Neural cell (in vitro differentiated cells): ENCODE measurements at regions not wholly inside any gene's neighbourhood (a gene's known extent, or its start where the extent isn't known, plus 50 kb on each side); places are given as distances from the start of the nearest gene placed in this dataset.

ENCODE experiments used
- H2AFZ ChIP-seq: fragments of 200-600, 300-800 bp; sonication (generic), shearing (Covaris generic); 2 replicates; pipeline ENCODE4 v1.6.0; 2014; ENCODE audit warnings: low read depth, mild to moderate bottlenecking, antibody characterized with exemption, low read length, moderate library complexity
- H3F3A ChIP-seq: fragments of 200-600 bp; shearing (Covaris generic); 2 replicates; pipeline ENCODE4 v1.6.1; 2016; ENCODE audit warnings: mild to moderate bottlenecking, moderate library complexity, mixed read lengths, antibody characterized with exemption, low read length; ENCODE audit not compliant: insufficient read depth, poor library complexity, severe bottlenecking
- H3K27ac ChIP-seq: fragments of 200-600, 300-800 bp; sonication (generic), shearing (Covaris generic); 2 replicates; pipeline ENCODE4 v1.5.1; 2014; ENCODE audit warnings: mild to moderate bottlenecking, low read length, moderate library complexity
- H3K27me3 ChIP-seq: fragments of 300-800, 200-600 bp; sonication (generic), shearing (Covaris generic); 2 replicates; pipeline ENCODE4 v1.6.0; 2014; ENCODE audit warnings: mild to moderate bottlenecking, low read depth, low read length, moderate library complexity; ENCODE audit not compliant: insufficient read depth
- H3K36me3 ChIP-seq: fragments of 300-800, 200-600 bp; sonication (generic), shearing (Covaris generic); 2 replicates; pipeline ENCODE4 v1.5.1; 2014; ENCODE audit warnings: mild to moderate bottlenecking, antibody characterized with exemption, low read length, moderate library complexity; ENCODE audit not compliant: insufficient read depth
- H3K4me2 ChIP-seq: fragments of 300-800, 200-600 bp; sonication (generic), shearing (Covaris generic); 2 replicates; pipeline ENCODE4 v1.6.0; 2014; ENCODE audit warnings: mild to moderate bottlenecking, low read length
- H3K4me3 ChIP-seq: fragments of 300-800, 200-600 bp; sonication (generic), shearing (Covaris generic); 2 replicates; pipeline ENCODE4 v1.5.1; 2014; ENCODE audit warnings: mild to moderate bottlenecking, low read length, moderate library complexity
- H3K79me2 ChIP-seq: fragments of 200-600 bp; shearing (Covaris generic); replicated peaks from 2 replicates; pipeline ENCODE4 v1.6.0; 2014; ENCODE audit warnings: mild to moderate bottlenecking, low read length, moderate library complexity; ENCODE audit not compliant: insufficient read depth
- H3K9ac ChIP-seq: fragments of 300-800, 200-600 bp; sonication (generic), shearing (Covaris generic); 2 replicates; pipeline ENCODE4 v1.6.1; 2016; ENCODE audit warnings: mild to moderate bottlenecking, low read length, mixed read lengths
- H3K9me2 ChIP-seq: fragments of 200-600 bp; shearing (Covaris generic); 2 replicates; pipeline ENCODE4 v1.6.1; 2016; ENCODE audit warnings: mild to moderate bottlenecking, low read length, mixed read lengths; ENCODE audit not compliant: insufficient read depth
- H3K9me3 ChIP-seq: fragments of 200-600, 300-800 bp; sonication (generic), shearing (Covaris generic); 2 replicates; pipeline ENCODE4 v1.6.1; 2016; ENCODE audit warnings: mild to moderate bottlenecking, mixed run types, low read length, moderate library complexity, mixed read lengths
- H4K20me1 ChIP-seq: fragments of 200-600 bp; shearing (Covaris generic); 2 replicates; pipeline ENCODE4 v1.6.1; 2016; ENCODE audit warnings: mild to moderate bottlenecking, mixed run types; ENCODE audit not compliant: insufficient read depth
- CTCF ChIP-seq: fragments of 450-650 bp; IDR thresholded peaks from 2 replicates; pipeline ENCODE4 v1.5.1; 2014; ENCODE audit warnings: antibody characterized with exemption, mild to moderate bottlenecking, moderate library complexity; ENCODE audit not compliant: poor library complexity, severe bottlenecking
- EP300 ChIP-seq: fragments of 450-650 bp; conservative IDR thresholded peaks from 2 replicates; pipeline ENCODE4 v1.6.1; 2014; ENCODE audit warnings: antibody characterized with exemption, mild to moderate bottlenecking, moderate library complexity; ENCODE audit not compliant: poor library complexity, severe bottlenecking
- EZH2 ChIP-seq: fragments of 200-600, 300-800 bp; shearing (Covaris generic), sonication (generic); IDR thresholded peaks from 2 replicates; pipeline ENCODE4 v1.6.1; 2014; ENCODE audit warnings: antibody characterized with exemption, low read length, borderline replicate concordance, mild to moderate bottlenecking; ENCODE audit not compliant: insufficient read depth, poor library complexity, severe bottlenecking
- MXI1 ChIP-seq: fragments of 450-650 bp; conservative IDR thresholded peaks from 2 replicates; pipeline ENCODE4 v1.6.1; 2014; ENCODE audit warnings: antibody characterized with exemption, mild to moderate bottlenecking; ENCODE audit not compliant: poor library complexity, severe bottlenecking
- POLR2AphosphoS5 ChIP-seq: IDR thresholded peaks from 2 replicates; pipeline ENCODE4 v1.6.1; 2012
- REST ChIP-seq: IDR thresholded peaks from 2 replicates; pipeline ENCODE4 v1.6.1; 2012; ENCODE audit warnings: borderline replicate concordance

GRCh38 chr20:39600156-39600555 is 638.0 kb downstream of the DHX35 start:
- Histone ChIP-seq H3K4me2 (no peak overlapping the region), H3K4me3 (no peak overlapping the region), H3K9me3 (no peaks in the 10 kb centered on the region), H3K9me2 (no peaks in the 10 kb centered on the region), H3F3A (no peaks in the 10 kb centered on the region), H3K27ac (no peak overlapping the region), H3K36me3 (no peaks in the 10 kb centered on the region), H3K27me3 (no peaks in the 10 kb centered on the region), H3K9ac (no peak overlapping the region), H4K20me1 (no peaks in the 10 kb centered on the region), H2AFZ (no peak overlapping the region), H3K79me2 (no peaks in the 10 kb centered on the region)
- TF ChIP-seq POLR2AphosphoS5, result no peak
- TF ChIP-seq MXI1, result no peak
- no peak for TF ChIP-seq REST

- H3K9me3 ChIP-seq, result no peaks in the 10 kb centered on the region
- no peak overlapping the region for H3K27ac ChIP-seq
- H3K9me2 ChIP-seq, result no peaks in the 10 kb centered on the region
- no peak overlapping the region for H3K4me2 ChIP-seq
- no peaks in the 10 kb centered on the region for H3K36me3 ChIP-seq
- H3F3A ChIP-seq, result no peaks in the 10 kb centered on the region
- no peak overlapping the region for H2AFZ ChIP-seq
- no peaks in the 10 kb centered on the region for H3K79me2 ChIP-seq
- TF ChIP-seq POLR2AphosphoS5 (no peak), EZH2 (no peak), REST (no peak)
- no peaks in the 10 kb centered on the region for H4K20me1 ChIP-seq
- H3K9ac ChIP-seq, result no peak overlapping the region
- no peak overlapping the region for H3K4me3 ChIP-seq
- H3K27me3 ChIP-seq, result no peaks in the 10 kb centered on the region
These were observed 634.4 kb downstream of the DHX35 start for GRCh38 chr20:39596554-39596953.

- Histone ChIP-seq H3K79me2 (no peaks in the 10 kb centered on the region), H3K36me3 (no peaks in the 10 kb centered on the region), H3K9me3 (no peaks in the 10 kb centered on the region), H4K20me1 (no peaks in the 10 kb centered on the region), H3K9ac (no peak overlapping the region), H3K9me2 (no peaks in the 10 kb centered on the region), H3F3A (no peaks in the 10 kb centered on the region), H2AFZ (no peak overlapping the region), H3K27me3 (no peaks in the 10 kb centered on the region), H3K4me2 (no peak overlapping the region), H3K27ac (no peak overlapping the region), H3K4me3 (no peak overlapping the region)
- TF ChIP-seq EP300, result no peak
- no peak for TF ChIP-seq POLR2AphosphoS5
- no peak for TF ChIP-seq REST
- TF ChIP-seq CTCF, result no peak
These were observed 630.2 kb downstream of the DHX35 start for GRCh38 chr20:39592371-39592770.
